WTC11 (cell line): ENCODE measurements at regions not wholly inside any gene's neighbourhood (a gene's known extent, or its start where the extent isn't known, plus 50 kb on each side); places are given as distances from the start of the nearest gene placed in this dataset.

Experiments used
- ATAC-seq: fragments of 200-7000 bp; cut with Tn5 transposase; 2 replicates; pipeline ENCODE4 v1.10.0; 2021; ENCODE audit warnings: mild to moderate bottlenecking, moderate library complexity
- CTCF ChIA-PET: fragments of 300-600 bp; sonication (Branson Sonifier 250); formaldehyde crosslinking; loops from one replicate; lab custom pipeline; 2021; ENCODE audit warnings: antibody characterized with exemption; lab: Charles Lee
- POLR2A ChIA-PET: fragments of 350-600 bp; sonication (Branson Sonifier 250); formaldehyde crosslinking; loops from one replicate; lab custom pipeline; 2021; ENCODE audit warnings: antibody characterized with exemption; lab: Charles Lee
- DNase-seq: peaks from one replicate; pipeline ENCODE4 v3.0.0; 2021; ENCODE audit warnings: low spot score
- H3K27ac Mint-ChIP-seq: 2 replicates; pipeline ENCODE4 v1.8.0; 2021; ENCODE audit warnings: mixed read lengths
- H3K27me3 Mint-ChIP-seq: 2 replicates; pipeline ENCODE4 v1.8.0; 2021; ENCODE audit warnings: low read depth, mild to moderate bottlenecking, moderate library complexity, mixed read lengths
- H3K36me3 Mint-ChIP-seq: 2 replicates; pipeline ENCODE4 v1.8.0; 2021; ENCODE audit warnings: mixed read lengths
- H3K4me1 Mint-ChIP-seq: 2 replicates; pipeline ENCODE4 v1.8.0; 2022; ENCODE audit warnings: mixed read lengths
- H3K4me3 Mint-ChIP-seq: 2 replicates; pipeline ENCODE4 v1.8.0; 2021; ENCODE audit warnings: mild to moderate bottlenecking, moderate library complexity, mixed read lengths
- H3K9me3 Mint-ChIP-seq: 2 replicates; pipeline ENCODE4 v1.8.0; 2021; ENCODE audit warnings: mixed read lengths
- CTCF ChIP-seq: fragments of 200-600 bp; IDR thresholded peaks from 2 replicates; pipeline ENCODE4 v1.8.0; 2022; ENCODE audit warnings: antibody characterized with exemption
- E2F4 ChIP-seq: sonication (generic); formaldehyde crosslinking; IDR thresholded peaks from 2 replicates; pipeline ENCODE4 v1.8.1; 2022; ENCODE audit warnings: low read depth, mild to moderate bottlenecking, moderate library complexity, missing genetic modification reagents, borderline replicate concordance
- ERG ChIP-seq: fragments of 250-450 bp; sonication (Bioruptor Pico); IDR thresholded peaks from 2 replicates; pipeline ENCODE4 v1.8.0; 2021; ENCODE audit warnings: mild to moderate bottlenecking
- ESRRA ChIP-seq: sonication (generic); formaldehyde crosslinking; IDR thresholded peaks from 2 replicates; pipeline ENCODE4 v1.8.1; 2022; ENCODE audit warnings: mild to moderate bottlenecking, missing genetic modification reagents, borderline replicate concordance
- GRHL2 ChIP-seq: fragments of 250-450 bp; sonication (Bioruptor Pico); IDR thresholded peaks from 2 replicates; pipeline ENCODE4 v1.8.0; 2022; ENCODE audit warnings: mild to moderate bottlenecking, moderate library complexity; ENCODE audit not compliant: insufficient replicate concordance, severe bottlenecking
- HMGXB4 ChIP-seq: sonication (generic); formaldehyde crosslinking; IDR thresholded peaks from 2 replicates; pipeline ENCODE4 v1.8.1; 2023; ENCODE audit warnings: mild to moderate bottlenecking, moderate library complexity, missing genetic modification reagents
- KAT7 ChIP-seq: sonication (generic); formaldehyde crosslinking; IDR thresholded peaks from 2 replicates; pipeline ENCODE4 v1.8.1; 2023; ENCODE audit warnings: missing genetic modification reagents, mild to moderate bottlenecking, borderline replicate concordance
- MAX ChIP-seq: sonication (generic); formaldehyde crosslinking; IDR thresholded peaks from 2 replicates; pipeline ENCODE4 v1.8.0; 2022; ENCODE audit warnings: mild to moderate bottlenecking, missing genetic modification reagents
- NFATC4 ChIP-seq: fragments of 250-450 bp; sonication (Bioruptor Pico); IDR thresholded peaks from 2 replicates; pipeline ENCODE4 v1.9.0; 2021; ENCODE audit warnings: mild to moderate bottlenecking
- NR2C2 ChIP-seq: sonication (generic); formaldehyde crosslinking; IDR thresholded peaks from 2 replicates; pipeline ENCODE4 v1.8.0; 2022; ENCODE audit warnings: mild to moderate bottlenecking, missing genetic modification reagents
- OVOL2 ChIP-seq: fragments of 250-450 bp; sonication (Bioruptor Pico); IDR thresholded peaks from 2 replicates; pipeline ENCODE4 v1.9.0; 2021; ENCODE audit warnings: mild to moderate bottlenecking, borderline replicate concordance
- PREB ChIP-seq: sonication (generic); formaldehyde crosslinking; IDR thresholded peaks from 2 replicates; pipeline ENCODE4 v1.8.1; 2022; ENCODE audit warnings: mild to moderate bottlenecking, missing genetic modification reagents, moderate library complexity, borderline replicate concordance
- PRRX2 ChIP-seq: fragments of 250-450 bp; sonication (Bioruptor Pico); IDR thresholded peaks from 2 replicates; pipeline ENCODE4 v1.8.0; 2021; ENCODE audit warnings: mild to moderate bottlenecking
- STAT6 ChIP-seq: sonication (generic); formaldehyde crosslinking; conservative IDR thresholded peaks from 2 replicates; pipeline ENCODE4 v1.8.1; 2023; ENCODE audit warnings: mild to moderate bottlenecking, low read depth, missing genetic modification reagents, moderate library complexity
- ZNF263 ChIP-seq: sonication (generic); formaldehyde crosslinking; IDR thresholded peaks from 2 replicates; pipeline ENCODE4 v1.8.1; 2022; ENCODE audit warnings: low read depth, mild to moderate bottlenecking, moderate library complexity, missing genetic modification reagents
- ZNF317 ChIP-seq: sonication (generic); formaldehyde crosslinking; IDR thresholded peaks from 2 replicates; pipeline ENCODE4 v1.8.1; 2023; ENCODE audit warnings: low read depth, mild to moderate bottlenecking, moderate library complexity, missing genetic modification reagents, borderline replicate concordance
- TF ChIP-seq, protein P1 (sequence below): fragments of 250-450 bp; sonication (Bioruptor Pico); IDR thresholded peaks from 2 replicates; pipeline ENCODE4 v1.9.0; 2021; ENCODE audit warnings: mild to moderate bottlenecking
- TF ChIP-seq, protein P2 (sequence below): sonication (generic); formaldehyde crosslinking; IDR thresholded peaks from 2 replicates; pipeline ENCODE4 v1.8.0; 2023; ENCODE audit warnings: missing genetic modification reagents, mild to moderate bottlenecking, borderline replicate concordance

DNA sequence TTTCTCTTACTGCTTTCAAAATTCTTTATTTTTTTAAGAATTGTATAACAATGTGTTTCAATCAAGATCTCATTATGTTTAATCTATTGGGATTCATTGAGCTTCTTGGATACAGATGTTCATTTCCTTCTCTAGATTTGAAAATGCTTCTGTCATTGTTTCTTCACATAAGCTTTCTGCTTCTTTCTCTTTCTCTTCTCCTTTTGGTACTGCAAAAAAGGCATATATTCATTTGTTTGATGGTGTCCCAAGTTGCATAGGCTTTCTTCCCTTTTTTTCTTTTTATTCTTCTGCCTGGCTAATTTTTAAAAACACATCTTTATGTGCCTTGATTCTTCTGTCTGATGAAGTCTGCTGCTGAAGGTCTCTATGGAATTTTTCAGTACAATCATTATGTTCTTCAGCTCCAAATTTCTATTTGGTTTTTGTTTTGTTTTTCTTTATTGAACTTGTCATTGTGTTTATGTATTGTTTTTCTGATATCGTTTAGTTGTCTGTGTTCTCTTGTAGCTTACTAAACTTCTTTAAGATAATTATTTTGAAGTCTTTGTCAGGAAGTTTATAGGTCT is 88.9 kb downstream of the DTWD1 start:
- DNase-seq (no peak), ATAC-seq (no peak)
- Mint-ChIP-seq H3K27ac (no peak overlapping the region), H3K4me1 (peaks cover 3% of the 10 kb centered on the region; the same call in 1 of the 2 replicates), H3K36me3 (peaks cover 2% of the 10 kb centered on the region; the same call in 1 of the 2 replicates), H3K4me3 (no peak overlapping the region), H3K9me3 (peaks cover 31% of the 10 kb centered on the region), H3K27me3 (no peaks in the 10 kb centered on the region; the same call in 1 of the 2 replicates)
- ChIA-PET CTCF (no interaction called here), POLR2A (interaction anchor here (0.8 kb wide), 1 partner anchor 329 kb away, joined by 3 read pairs; no protein-coding TSS in a partner anchor)
- TF ChIP-seq OVOL2 (CRISPR knock-in tag) (no peak), PREB (no peak), ESRRA (CRISPR knock-in tag) (no peak), HMGXB4 (CRISPR knock-in tag) (no peak), NR2C2 (CRISPR knock-in tag) (no peak), CTCF (no peak), ERG (CRISPR knock-in tag) (no peak), ZNF317 (CRISPR knock-in tag) (no peak), MAX (CRISPR knock-in tag) (no peak), PRRX2 (CRISPR knock-in tag) (no peak), KAT7 (CRISPR knock-in tag) (no peak), E2F4 (no peak), NFATC4 (CRISPR knock-in tag) (no peak), ZNF263 (CRISPR knock-in tag) (no peak), STAT6 (no peak), GRHL2 (CRISPR knock-in tag) (no peak)
- TF ChIP-seq, protein P1, sequence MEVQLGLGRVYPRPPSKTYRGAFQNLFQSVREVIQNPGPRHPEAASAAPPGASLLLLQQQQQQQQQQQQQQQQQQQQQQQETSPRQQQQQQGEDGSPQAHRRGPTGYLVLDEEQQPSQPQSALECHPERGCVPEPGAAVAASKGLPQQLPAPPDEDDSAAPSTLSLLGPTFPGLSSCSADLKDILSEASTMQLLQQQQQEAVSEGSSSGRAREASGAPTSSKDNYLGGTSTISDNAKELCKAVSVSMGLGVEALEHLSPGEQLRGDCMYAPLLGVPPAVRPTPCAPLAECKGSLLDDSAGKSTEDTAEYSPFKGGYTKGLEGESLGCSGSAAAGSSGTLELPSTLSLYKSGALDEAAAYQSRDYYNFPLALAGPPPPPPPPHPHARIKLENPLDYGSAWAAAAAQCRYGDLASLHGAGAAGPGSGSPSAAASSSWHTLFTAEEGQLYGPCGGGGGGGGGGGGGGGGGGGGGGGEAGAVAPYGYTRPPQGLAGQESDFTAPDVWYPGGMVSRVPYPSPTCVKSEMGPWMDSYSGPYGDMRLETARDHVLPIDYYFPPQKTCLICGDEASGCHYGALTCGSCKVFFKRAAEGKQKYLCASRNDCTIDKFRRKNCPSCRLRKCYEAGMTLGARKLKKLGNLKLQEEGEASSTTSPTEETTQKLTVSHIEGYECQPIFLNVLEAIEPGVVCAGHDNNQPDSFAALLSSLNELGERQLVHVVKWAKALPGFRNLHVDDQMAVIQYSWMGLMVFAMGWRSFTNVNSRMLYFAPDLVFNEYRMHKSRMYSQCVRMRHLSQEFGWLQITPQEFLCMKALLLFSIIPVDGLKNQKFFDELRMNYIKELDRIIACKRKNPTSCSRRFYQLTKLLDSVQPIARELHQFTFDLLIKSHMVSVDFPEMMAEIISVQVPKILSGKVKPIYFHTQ (CRISPR knock-in tag) = no peak
- TF ChIP-seq, protein P2, sequence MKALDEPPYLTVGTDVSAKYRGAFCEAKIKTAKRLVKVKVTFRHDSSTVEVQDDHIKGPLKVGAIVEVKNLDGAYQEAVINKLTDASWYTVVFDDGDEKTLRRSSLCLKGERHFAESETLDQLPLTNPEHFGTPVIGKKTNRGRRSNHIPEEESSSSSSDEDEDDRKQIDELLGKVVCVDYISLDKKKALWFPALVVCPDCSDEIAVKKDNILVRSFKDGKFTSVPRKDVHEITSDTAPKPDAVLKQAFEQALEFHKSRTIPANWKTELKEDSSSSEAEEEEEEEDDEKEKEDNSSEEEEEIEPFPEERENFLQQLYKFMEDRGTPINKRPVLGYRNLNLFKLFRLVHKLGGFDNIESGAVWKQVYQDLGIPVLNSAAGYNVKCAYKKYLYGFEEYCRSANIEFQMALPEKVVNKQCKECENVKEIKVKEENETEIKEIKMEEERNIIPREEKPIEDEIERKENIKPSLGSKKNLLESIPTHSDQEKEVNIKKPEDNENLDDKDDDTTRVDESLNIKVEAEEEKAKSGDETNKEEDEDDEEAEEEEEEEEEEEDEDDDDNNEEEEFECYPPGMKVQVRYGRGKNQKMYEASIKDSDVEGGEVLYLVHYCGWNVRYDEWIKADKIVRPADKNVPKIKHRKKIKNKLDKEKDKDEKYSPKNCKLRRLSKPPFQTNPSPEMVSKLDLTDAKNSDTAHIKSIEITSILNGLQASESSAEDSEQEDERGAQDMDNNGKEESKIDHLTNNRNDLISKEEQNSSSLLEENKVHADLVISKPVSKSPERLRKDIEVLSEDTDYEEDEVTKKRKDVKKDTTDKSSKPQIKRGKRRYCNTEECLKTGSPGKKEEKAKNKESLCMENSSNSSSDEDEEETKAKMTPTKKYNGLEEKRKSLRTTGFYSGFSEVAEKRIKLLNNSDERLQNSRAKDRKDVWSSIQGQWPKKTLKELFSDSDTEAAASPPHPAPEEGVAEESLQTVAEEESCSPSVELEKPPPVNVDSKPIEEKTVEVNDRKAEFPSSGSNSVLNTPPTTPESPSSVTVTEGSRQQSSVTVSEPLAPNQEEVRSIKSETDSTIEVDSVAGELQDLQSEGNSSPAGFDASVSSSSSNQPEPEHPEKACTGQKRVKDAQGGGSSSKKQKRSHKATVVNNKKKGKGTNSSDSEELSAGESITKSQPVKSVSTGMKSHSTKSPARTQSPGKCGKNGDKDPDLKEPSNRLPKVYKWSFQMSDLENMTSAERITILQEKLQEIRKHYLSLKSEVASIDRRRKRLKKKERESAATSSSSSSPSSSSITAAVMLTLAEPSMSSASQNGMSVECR = no peak
